Mesenchymal stem cell (in vitro differentiated cells and primary cell): ENCODE measurements at regions not wholly inside any gene's neighbourhood (a gene's known extent, or its start where the extent isn't known, plus 50 kb on each side); places are given as distances from the start of the nearest gene placed in this dataset.

Experiments used
- DNase-seq: peaks from one replicate; pipeline ENCODE4 v3.0.0-alpha.2; 2013
- H2AFZ ChIP-seq: one replicate; pipeline ENCODE4 v1.6.1; 2013; ENCODE audit warnings: low read depth, mild to moderate bottlenecking, control low read depth, inconsistent platforms, low read length, moderate library complexity
- H2AK5ac ChIP-seq: 2 replicates; pipeline ENCODE4 v1.6.1; 2013; ENCODE audit warnings: low read length, moderate library complexity, mild to moderate bottlenecking, inconsistent platforms; ENCODE audit not compliant: severe bottlenecking
- H2BK120ac ChIP-seq: one replicate; pipeline ENCODE4 v1.6.1; 2013; ENCODE audit warnings: low read depth, mild to moderate bottlenecking, inconsistent platforms, low read length, moderate library complexity
- H2BK12ac ChIP-seq, 2 experiments: one replicate each; pipeline ENCODE4 v1.6.1; 2013; ENCODE audit warnings: inconsistent platforms in 2 of 2, low read length in 2 of 2, mild to moderate bottlenecking in 2 of 2, moderate library complexity in 2 of 2, control low read depth in 1 of 2
- H2BK15ac ChIP-seq: one replicate; pipeline ENCODE4 v1.6.1; 2013; ENCODE audit warnings: mild to moderate bottlenecking, low read depth, inconsistent platforms; ENCODE audit not compliant: poor library complexity, severe bottlenecking
- H2BK5ac ChIP-seq: 2 replicates; pipeline ENCODE4 v1.6.1; 2013; ENCODE audit warnings: low read depth, mild to moderate bottlenecking, low read length, control low read depth, inconsistent platforms; ENCODE audit not compliant: poor library complexity, severe bottlenecking
- H3K14ac ChIP-seq, 2 experiments: one replicate each; pipeline ENCODE4 v1.6.1; 2013; ENCODE audit warnings: inconsistent platforms in 2 of 2, low read length in 2 of 2, control low read depth in 1 of 2, mild to moderate bottlenecking in 1 of 2, moderate library complexity in 1 of 2
- H3K18ac ChIP-seq, 2 experiments: one replicate each; pipeline ENCODE4 v1.6.1; 2013; ENCODE audit warnings: inconsistent platforms in 2 of 2, low read length in 2 of 2, control low read depth in 1 of 2, low read depth in 1 of 2, mild to moderate bottlenecking in 1 of 2
- H3K23ac ChIP-seq, 2 experiments: one replicate each; pipeline ENCODE4 v1.6.1; 2013; ENCODE audit warnings: inconsistent platforms in 2 of 2, low read length in 2 of 2, mild to moderate bottlenecking in 2 of 2, moderate library complexity in 2 of 2, control low read depth in 1 of 2
- H3K27ac ChIP-seq: 2 replicates; pipeline ENCODE4 v1.5.1; 2013; ENCODE audit warnings: mild to moderate bottlenecking, moderate library complexity, low read length, control low read depth, inconsistent platforms; ENCODE audit not compliant: poor library complexity, severe bottlenecking
- H3K27me3 ChIP-seq, 2 experiments: 2 replicates each; pipeline versions ENCODE4 v1.6.1 to v1.7.0; 2013; ENCODE audit warnings: low read length in 2 of 2, mild to moderate bottlenecking in 2 of 2, moderate library complexity in 2 of 2, control low read depth in 1 of 2, inconsistent platforms in 1 of 2; ENCODE audit not compliant: control insufficient read depth in 1 of 2, insufficient read depth in 1 of 2
- H3K36me3 ChIP-seq, 2 experiments: 2 replicates each; pipeline versions ENCODE4 v1.6.1 to v1.7.0; 2013; ENCODE audit warnings: low read length in 2 of 2, control low read depth in 1 of 2, inconsistent platforms in 1 of 2, low read depth in 1 of 2, mild to moderate bottlenecking in 1 of 2; ENCODE audit not compliant: insufficient read depth in 2 of 2, control insufficient read depth in 1 of 2
- H3K4ac ChIP-seq, 2 experiments: one replicate each; pipeline ENCODE4 v1.6.1; 2013; ENCODE audit warnings: inconsistent platforms in 2 of 2, low read length in 2 of 2, mild to moderate bottlenecking in 2 of 2, moderate library complexity in 2 of 2, control low read depth in 1 of 2, low read depth in 1 of 2
- H3K4me1 ChIP-seq: 2 replicates; pipeline ENCODE4 v1.6.1; 2013; ENCODE audit warnings: low read depth, low read length, control low read depth; ENCODE audit not compliant: control insufficient read depth, insufficient read depth
- H3K4me2 ChIP-seq: 2 replicates; pipeline ENCODE4 v1.6.1; 2013; ENCODE audit warnings: low read length, mild to moderate bottlenecking, inconsistent platforms; ENCODE audit not compliant: poor library complexity, severe bottlenecking
- H3K4me3 ChIP-seq, 2 experiments: 2 replicates each; pipeline versions ENCODE4 v1.5.1 to v1.7.0; 2013; ENCODE audit warnings: low read length in 2 of 2, mild to moderate bottlenecking in 2 of 2, control low read depth in 1 of 2, low read depth in 1 of 2; ENCODE audit not compliant: insufficient read depth in 1 of 2
- H3K79me1 ChIP-seq: replicated peaks from 2 replicates; pipeline ENCODE4 v1.6.1; 2013; ENCODE audit warnings: mild to moderate bottlenecking, control low read depth, low read length, inconsistent platforms; ENCODE audit not compliant: poor library complexity, severe bottlenecking
- H3K9ac ChIP-seq: 2 replicates; pipeline ENCODE4 v1.7.0; 2013; ENCODE audit warnings: mild to moderate bottlenecking, low read length, moderate library complexity
- H3K9me3 ChIP-seq: 2 replicates; pipeline ENCODE4 v1.7.0; 2013; ENCODE audit warnings: mild to moderate bottlenecking, low read length; ENCODE audit not compliant: control insufficient read depth
- H4K8ac ChIP-seq: one replicate; pipeline ENCODE4 v1.6.1; 2013; ENCODE audit warnings: inconsistent platforms, mild to moderate bottlenecking, low read length, moderate library complexity
- H4K91ac ChIP-seq: one replicate; pipeline ENCODE4 v1.6.1; 2013; ENCODE audit warnings: mild to moderate bottlenecking, low read length, inconsistent platforms
- WGBS: methylation state at CpG from one replicate; pipeline ENCODE4 v1.1.7; 2013; ENCODE audit warnings: mixed read lengths; 5-methylcytosine and 5-hydroxymethylcytosine counted together

GRCh38 chr1:73813716-73814115 is 384.3 kb downstream of the LRRIQ3 start:
- Histone ChIP-seq H3K14ac (no peak overlapping the region), H4K8ac (no peak overlapping the region), H2AFZ (no peak overlapping the region), H2BK15ac (no peak overlapping the region), H3K4me3 (no peak overlapping the region), H3K9me3 (peaks cover 3% of the 10 kb centered on the region), H3K18ac (no peak overlapping the region), H3K4ac (no peak overlapping the region), H2BK120ac (no peak overlapping the region), H2BK12ac (no peak overlapping the region), H2AK5ac (no peak overlapping the region), H3K23ac (no peak overlapping the region), H4K91ac (no peak overlapping the region), H3K36me3 (no peaks in the 10 kb centered on the region), H2BK5ac (no peak overlapping the region), H3K9ac (no peak overlapping the region), H3K27me3 (no peaks in the 10 kb centered on the region), H3K79me1 (no peaks in the 10 kb centered on the region), H3K4me1 (no peaks in the 10 kb centered on the region), H3K27ac (no peak overlapping the region), H3K4me2 (no peak overlapping the region)
- DNase-seq, result no peak
- 11% methylated on average over 1 of the region's 2 CpGs for WGBS

GRCh38 chr1:73813236-73813635 is 384.7 kb downstream of the LRRIQ3 start:
- no peak overlapping the region for H2AK5ac ChIP-seq
- no peak overlapping the region for H3K9ac ChIP-seq
- H3K79me1 ChIP-seq, result no peaks in the 10 kb centered on the region
- H3K14ac ChIP-seq, result no peak overlapping the region
- H4K8ac ChIP-seq, result no peak overlapping the region
- DNase-seq, result no peak
- H2AFZ ChIP-seq, result no peak overlapping the region
- no peaks in the 10 kb centered on the region for H3K27me3 ChIP-seq
- H4K91ac ChIP-seq, result no peak overlapping the region
- no peak overlapping the region for H2BK12ac ChIP-seq
- H3K4me1 ChIP-seq, result no peaks in the 10 kb centered on the region
- H3K4ac ChIP-seq, result no peak overlapping the region
- H3K36me3 ChIP-seq, result no peaks in the 10 kb centered on the region
- H3K27ac ChIP-seq, result no peak overlapping the region
- WGBS, result no CpG with 5 or more reads among the region's 2 CpGs
- no peak overlapping the region for H2BK120ac ChIP-seq
- no peak overlapping the region for H2BK5ac ChIP-seq
- H3K4me2 ChIP-seq, result no peak overlapping the region
- peaks cover 3% of the 10 kb centered on the region for H3K9me3 ChIP-seq
- no peak overlapping the region for H3K23ac ChIP-seq
- no peak overlapping the region for H3K18ac ChIP-seq
- no peak overlapping the region for H2BK15ac ChIP-seq
- no peak overlapping the region for H3K4me3 ChIP-seq

- DNase-seq, result no peak
- Histone ChIP-seq H3K18ac (no peak overlapping the region), H3K9me3 (peaks cover 3% of the 10 kb centered on the region), H3K14ac (no peak overlapping the region), H3K27me3 (no peaks in the 10 kb centered on the region), H2BK15ac (no peak overlapping the region), H4K91ac (no peak overlapping the region), H3K9ac (no peak overlapping the region), H3K4me1 (no peaks in the 10 kb centered on the region), H2BK5ac (no peak overlapping the region), H3K4me2 (no peak overlapping the region), H3K4ac (no peak overlapping the region), H3K27ac (no peak overlapping the region), H2AFZ (no peak overlapping the region), H2BK12ac (no peak overlapping the region), H3K36me3 (no peaks in the 10 kb centered on the region), H3K4me3 (no peak overlapping the region), H3K79me1 (no peaks in the 10 kb centered on the region), H4K8ac (no peak overlapping the region), H3K23ac (no peak overlapping the region), H2AK5ac (no peak overlapping the region), H2BK120ac (no peak overlapping the region)
- WGBS, result 62% methylated on average over 1 of the region's 3 CpGs
Measured at GRCh38 chr1:73811798-73812197, 386.2 kb downstream of the LRRIQ3 start.

GRCh38 chr1:73804935-73805334 is 393.0 kb downstream of the LRRIQ3 start:
- 85% methylated on average over 2 of the region's 3 CpGs for WGBS
- Histone ChIP-seq H3K4me3 (no peak overlapping the region), H3K9ac (no peak overlapping the region), H3K79me1 (no peaks in the 10 kb centered on the region), H4K8ac (no peak overlapping the region), H3K9me3 (no peaks in the 10 kb centered on the region), H3K27ac (no peak overlapping the region), H2BK5ac (no peak overlapping the region), H2BK15ac (no peak overlapping the region), H3K27me3 (no peaks in the 10 kb centered on the region), H2BK120ac (no peak overlapping the region), H3K23ac (no peak overlapping the region), H2AFZ (no peak overlapping the region), H2AK5ac (no peak overlapping the region), H2BK12ac (no peak overlapping the region), H3K4me2 (no peak overlapping the region), H3K36me3 (no peaks in the 10 kb centered on the region), H3K4me1 (no peaks in the 10 kb centered on the region), H3K4ac (no peak overlapping the region), H3K14ac (no peak overlapping the region), H3K18ac (no peak overlapping the region), H4K91ac (no peak overlapping the region)
- DNase-seq, result no peak
